ENCODE measurements at regions not wholly inside any gene's neighbourhood (a gene's known extent, or its start where the extent isn't known, plus 50 kb on each side); places are given as distances from the start of the nearest gene placed in this dataset.
"Not testable (repeated sequence)": the region's sequence is repeated elsewhere in the genome, so short reads cannot be mapped to it uniquely, and the experiment has no call there.

DNA sequence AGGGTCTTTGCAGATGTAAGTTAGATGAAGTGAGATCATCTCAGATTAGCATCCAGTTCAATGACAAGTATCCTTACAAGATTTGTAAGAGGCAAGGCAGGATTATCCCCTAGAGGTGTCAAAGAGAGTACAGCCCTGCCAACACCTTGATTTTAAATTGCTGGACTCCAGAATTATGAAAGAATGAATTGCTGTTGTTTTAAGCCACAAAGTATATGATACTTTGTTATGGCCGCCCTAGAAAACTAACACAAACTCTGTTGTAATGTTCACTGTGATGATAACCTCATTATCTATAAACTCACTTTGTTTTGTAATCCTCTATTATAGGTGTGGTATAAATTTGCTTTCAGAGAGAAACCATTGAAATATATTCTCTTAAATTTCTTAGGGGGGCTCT lies 249.0 kb upstream of the SPOPL start:
- Histone ChIP-seq H3K4me3 (no peak overlapping the region), H3K9me3 (replicated peaks) (no peaks in the 10 kb centered on the region), H3K27me3 (replicated peaks) (no peaks in the 10 kb centered on the region), H3K36me3 (no peaks in the 10 kb centered on the region), H3K27ac (no peak overlapping the region), H3K4me1 (replicated peaks) (peaks cover 3% of the 10 kb centered on the region)
- no peak for DNase-seq (ENCODE audit: low read depth in 1 of 2, low spot score in 2 of 2)

DNA sequence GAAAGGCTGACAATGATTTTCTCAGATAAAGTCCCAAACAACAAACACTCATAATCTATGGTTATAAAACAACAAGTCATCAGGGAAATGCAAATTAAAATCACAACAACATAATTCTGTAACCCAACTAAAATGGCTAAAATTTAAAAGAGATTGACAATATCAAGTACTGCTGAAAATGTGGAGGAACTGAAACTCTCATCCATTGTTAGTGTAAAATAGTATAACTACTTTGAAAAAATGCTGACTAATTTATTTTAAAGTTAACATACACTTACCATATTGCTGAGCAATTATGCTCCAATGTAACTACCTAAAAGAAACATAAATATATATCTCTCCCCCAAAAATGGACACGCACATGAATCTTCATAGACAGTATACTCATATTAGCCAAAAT lies 245.9 kb upstream of the SPOPL start:
- no peak overlapping the region for H3K4me3 ChIP-seq
- no peaks in the 10 kb centered on the region for H3K36me3 ChIP-seq
- no peaks in the 10 kb centered on the region for H3K9me3 ChIP-seq (replicated peaks)
- no peaks in the 10 kb centered on the region for H3K27me3 ChIP-seq (replicated peaks)
- DNase-seq (ENCODE audit: low read depth in 1 of 2, low spot score in 2 of 2): no peak
- no peak overlapping the region for H3K27ac ChIP-seq
- H3K4me1 ChIP-seq (replicated peaks): no peaks in the 10 kb centered on the region

DNA sequence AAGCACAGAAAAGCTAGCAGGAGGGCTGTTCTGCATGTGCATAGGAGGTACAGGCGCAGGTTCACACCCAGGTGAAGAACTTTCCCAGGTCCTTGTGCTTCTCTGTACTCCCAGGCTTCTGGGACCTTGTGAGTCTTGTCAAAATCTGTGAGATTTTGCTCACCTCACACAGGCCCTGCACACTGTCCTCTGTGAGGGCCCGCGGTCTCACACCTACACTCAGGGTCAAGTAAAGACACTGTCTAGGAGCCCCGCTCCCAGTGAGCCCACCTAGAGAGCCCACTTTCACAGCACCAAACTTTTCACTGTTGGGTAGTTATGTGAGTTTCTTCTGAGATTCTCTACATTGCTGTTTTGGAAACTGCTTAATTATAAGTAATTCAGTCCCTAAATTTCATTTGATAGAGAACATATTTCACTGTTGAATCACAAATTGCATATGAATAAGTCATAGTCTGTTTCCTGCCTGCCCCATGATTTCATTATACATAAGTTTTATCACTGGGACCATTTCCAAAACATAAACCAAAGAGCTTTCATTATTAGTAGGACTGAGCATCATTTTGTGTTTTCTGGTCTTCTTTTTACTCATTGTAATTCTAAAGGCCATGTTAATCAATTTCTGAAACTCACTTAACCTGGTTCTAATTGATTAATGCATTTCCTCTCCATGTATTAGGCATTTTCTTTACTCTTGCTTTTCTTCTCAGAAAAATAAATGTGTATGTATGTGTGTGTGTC lies 234.2 kb upstream of the SPOPL start:
- Histone ChIP-seq H3K4me3 (no peak overlapping the region), H3K27me3 (replicated peaks) (no peaks in the 10 kb centered on the region), H3K9me3 (replicated peaks) (peaks cover 3% of the 10 kb centered on the region; the same call in 1 of the 2 replicates), H3K27ac (peak overlapping the region; percentile 90), H3K4me1 (replicated peaks) (peaks cover 16% of the 10 kb centered on the region), H3K36me3 (no peaks in the 10 kb centered on the region)
- peak in 1 of 2 experiments; percentile 64 for DNase-seq (ENCODE audit: low read depth in 1 of 2, low spot score in 2 of 2)

DNA sequence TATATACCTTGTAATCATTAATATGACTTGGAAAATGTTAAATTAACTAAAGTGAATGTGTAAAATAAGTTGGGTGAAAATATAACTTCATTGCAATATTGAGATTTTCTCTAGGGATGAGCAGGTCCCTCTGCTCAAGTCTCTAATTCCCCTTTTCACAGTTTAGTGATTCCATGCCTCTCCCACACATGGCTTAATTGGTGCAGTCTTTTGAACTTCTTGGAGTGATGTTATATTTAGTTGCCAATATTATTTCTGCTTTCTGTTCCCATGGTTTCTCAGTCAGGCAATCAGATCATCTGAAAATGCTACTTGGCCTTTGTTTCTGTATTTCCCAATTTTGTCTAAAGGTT lies 233.7 kb upstream of the SPOPL start:
- Histone ChIP-seq H3K9me3 (replicated peaks) (no peaks in the 10 kb centered on the region; the same call in 1 of the 2 replicates), H3K27ac (peak overlapping the region; percentile 90), H3K4me3 (no peak overlapping the region), H3K36me3 (no peaks in the 10 kb centered on the region), H3K27me3 (replicated peaks) (no peaks in the 10 kb centered on the region), H3K4me1 (replicated peaks) (peaks cover 16% of the 10 kb centered on the region)
- no peak for DNase-seq (ENCODE audit: low read depth in 1 of 2, low spot score in 2 of 2)

DNA sequence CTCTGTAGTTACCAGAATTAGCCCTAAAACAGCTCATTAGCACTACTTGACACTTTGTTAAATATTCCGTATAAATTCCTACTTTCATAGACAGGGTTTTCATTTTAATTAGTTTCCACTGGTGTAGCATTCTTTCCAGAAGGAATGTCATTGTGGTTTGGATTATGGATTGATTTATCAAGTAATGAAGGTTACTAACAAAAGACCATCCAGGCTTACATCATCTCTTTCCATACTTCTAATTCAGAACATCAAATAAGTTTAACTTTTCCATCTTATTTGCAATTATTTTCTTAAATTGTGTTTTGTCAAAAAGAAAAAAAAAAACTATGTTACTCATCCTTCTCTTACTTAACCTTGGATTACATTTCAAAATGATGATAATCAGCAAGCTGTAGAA lies 231.8 kb upstream of the SPOPL start:
- H3K27ac ChIP-seq: no peak overlapping the region
- 0 out of 2 replicates have a peak, but pooled peaks cover 2% of the 10 kb centered on the region for H3K9me3 ChIP-seq (replicated peaks)
- H3K27me3 ChIP-seq (replicated peaks): no peaks in the 10 kb centered on the region
- no peak overlapping the region for H3K4me3 ChIP-seq
- no peaks in the 10 kb centered on the region for H3K36me3 ChIP-seq
- no peak for DNase-seq (ENCODE audit: low read depth in 1 of 2, low spot score in 2 of 2)
- H3K4me1 ChIP-seq (replicated peaks): peaks cover 26% of the 10 kb centered on the region

DNA sequence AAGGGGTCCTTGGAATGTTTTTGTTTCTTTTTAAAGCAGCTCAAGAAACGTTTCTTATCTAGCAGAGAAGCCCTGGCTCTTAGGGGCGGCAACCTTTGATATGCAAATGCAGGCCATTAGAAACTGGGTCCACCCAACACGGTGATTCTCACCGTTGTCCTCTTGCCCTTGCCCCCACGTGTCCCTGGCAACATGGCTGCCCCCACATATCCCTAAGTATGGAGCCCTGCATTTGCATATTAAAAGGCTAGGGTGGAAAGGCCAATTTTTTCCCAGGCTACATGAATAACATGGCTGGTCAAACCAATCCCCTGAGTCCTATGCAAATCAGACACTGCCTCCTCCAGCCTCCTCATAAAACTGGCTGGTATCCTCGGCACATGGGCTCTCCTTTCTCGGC lies 230.1 kb upstream of the SPOPL start:
- Histone ChIP-seq H3K9me3 (replicated peaks) (0 out of 2 replicates have a peak, but pooled peaks cover 2% of the 10 kb centered on the region), H3K36me3 (no peaks in the 10 kb centered on the region), H3K27me3 (replicated peaks) (no peaks in the 10 kb centered on the region), H3K4me1 (replicated peaks) (peaks cover 43% of the 10 kb centered on the region), H3K4me3 (no peak overlapping the region), H3K27ac (no peak overlapping the region)
- DNase-seq (ENCODE audit: low read depth in 1 of 2, low spot score in 2 of 2): no peak

DNA sequence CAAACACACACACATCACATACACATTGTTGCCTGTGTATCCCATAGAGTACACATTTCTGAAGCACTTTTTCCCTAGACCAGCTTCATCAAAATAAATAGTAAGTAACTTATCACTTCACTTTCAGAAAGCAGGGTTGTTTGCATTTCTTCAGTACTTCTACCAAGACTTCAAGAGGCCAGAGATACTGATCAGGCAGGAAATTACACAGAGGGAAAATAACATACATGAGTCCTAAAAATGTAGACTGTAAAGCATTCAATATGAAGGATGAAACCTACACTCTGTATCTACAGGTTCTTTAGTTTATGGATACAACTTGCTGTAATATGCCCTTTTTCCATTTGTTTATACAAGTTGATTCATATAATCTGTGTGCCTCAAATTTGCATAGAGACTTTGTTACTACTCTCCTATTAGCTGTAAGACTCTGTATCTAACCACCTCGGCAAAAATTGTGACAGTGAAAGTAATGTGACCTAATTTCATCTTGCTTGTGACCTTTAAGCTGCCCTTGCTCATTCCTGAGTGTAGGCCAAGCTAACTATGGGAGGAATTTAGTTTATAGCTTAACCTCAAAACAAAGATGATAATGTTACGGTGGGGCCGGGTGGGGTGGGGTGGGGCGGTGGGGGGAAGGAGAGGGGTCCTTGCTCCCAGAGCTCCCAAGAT lies 228.9 kb upstream of the SPOPL start:
- peaks cover 36% of the 10 kb centered on the region for H3K4me1 ChIP-seq (replicated peaks)
- H3K9me3 ChIP-seq (replicated peaks): 0 out of 2 replicates have a peak, but pooled peaks cover 2% of the 10 kb centered on the region
- no peaks in the 10 kb centered on the region for H3K36me3 ChIP-seq
- H3K27ac ChIP-seq: no peak overlapping the region
- no peaks in the 10 kb centered on the region for H3K27me3 ChIP-seq (replicated peaks)
- no peak overlapping the region for H3K4me3 ChIP-seq
- no peak for DNase-seq (ENCODE audit: low read depth in 1 of 2, low spot score in 2 of 2)

DNA sequence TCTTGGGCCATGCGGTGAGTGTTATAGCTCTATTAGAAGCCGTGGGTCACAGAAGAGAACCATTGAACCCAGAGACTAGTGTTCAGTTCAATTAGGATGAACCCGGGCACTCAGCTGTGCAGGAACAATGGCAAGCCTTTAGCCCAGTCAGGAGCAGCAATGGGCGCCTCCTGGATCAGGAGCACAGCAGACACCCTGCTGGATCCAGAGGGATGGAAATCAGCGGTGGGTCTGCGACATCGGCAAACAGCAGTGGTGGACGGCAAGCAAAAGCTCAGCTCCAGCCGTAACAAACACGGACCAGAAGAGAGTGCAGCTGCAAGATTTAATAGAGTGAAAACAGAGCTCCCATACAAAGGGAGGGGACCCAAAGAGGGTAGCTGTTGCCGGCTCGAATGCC lies 228.3 kb upstream of the SPOPL start:
- not testable (repeated sequence) for H3K9me3 ChIP-seq (replicated peaks); H3K4me3 ChIP-seq; DNase-seq (ENCODE audit: low read depth in 1 of 2, low spot score in 2 of 2); H3K27me3 ChIP-seq (replicated peaks); H3K36me3 ChIP-seq; H3K27ac ChIP-seq
- peaks cover 30% of the 10 kb centered on the region for H3K4me1 ChIP-seq (replicated peaks)

DNA sequence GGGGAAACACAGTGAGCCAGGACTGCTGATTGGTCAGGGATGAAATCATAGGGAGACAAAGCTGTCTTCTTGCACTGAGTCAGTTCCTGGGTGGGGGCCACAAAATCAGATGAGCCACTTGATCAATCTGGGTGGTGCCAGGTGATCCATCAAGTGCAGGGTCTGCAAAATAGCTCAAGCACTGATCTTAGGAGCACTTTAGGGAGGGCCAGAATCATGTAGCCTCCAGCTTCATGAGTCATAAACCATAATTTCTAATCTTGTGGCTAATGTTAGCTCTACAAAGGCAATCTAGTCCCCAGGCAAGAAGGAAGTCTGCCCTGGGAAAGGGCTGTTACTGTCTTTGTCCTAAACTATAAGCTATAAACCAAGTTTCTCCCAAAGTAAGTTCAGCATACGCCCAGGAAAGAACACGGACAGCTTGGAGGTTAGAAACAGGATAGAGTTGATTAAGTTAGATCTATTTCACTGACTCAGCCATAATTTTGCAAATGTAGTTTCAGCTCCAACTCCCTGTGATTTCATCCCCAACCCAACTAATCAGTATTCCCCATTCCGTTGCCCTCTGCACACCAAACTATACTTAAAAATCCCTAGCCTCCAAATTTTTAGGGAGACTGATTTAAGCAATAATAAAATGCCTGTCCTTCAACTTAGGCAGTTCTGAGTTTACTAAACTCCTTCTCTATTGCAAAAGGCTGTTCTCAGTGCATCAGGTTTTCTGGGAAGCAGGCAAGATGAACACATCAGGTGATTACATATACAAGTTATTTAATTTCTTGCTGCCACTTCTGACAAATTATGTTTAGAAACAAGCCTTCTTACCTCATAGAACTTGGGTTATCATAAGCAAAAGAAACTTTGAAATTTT lies 226.9 kb upstream of the SPOPL start:
- DNase-seq (ENCODE audit: low read depth in 1 of 2, low spot score in 2 of 2): peak; percentile 43 to 55
- Histone ChIP-seq H3K27me3 (replicated peaks) (no peaks in the 10 kb centered on the region), H3K36me3 (no peaks in the 10 kb centered on the region), H3K4me1 (replicated peaks) (peaks cover 30% of the 10 kb centered on the region), H3K4me3 (no peak overlapping the region), H3K27ac (peak overlapping the region; percentile 32; the same call in 1 of the 2 replicates), H3K9me3 (replicated peaks) (0 out of 2 replicates have a peak, but pooled peaks cover 2% of the 10 kb centered on the region)

DNA sequence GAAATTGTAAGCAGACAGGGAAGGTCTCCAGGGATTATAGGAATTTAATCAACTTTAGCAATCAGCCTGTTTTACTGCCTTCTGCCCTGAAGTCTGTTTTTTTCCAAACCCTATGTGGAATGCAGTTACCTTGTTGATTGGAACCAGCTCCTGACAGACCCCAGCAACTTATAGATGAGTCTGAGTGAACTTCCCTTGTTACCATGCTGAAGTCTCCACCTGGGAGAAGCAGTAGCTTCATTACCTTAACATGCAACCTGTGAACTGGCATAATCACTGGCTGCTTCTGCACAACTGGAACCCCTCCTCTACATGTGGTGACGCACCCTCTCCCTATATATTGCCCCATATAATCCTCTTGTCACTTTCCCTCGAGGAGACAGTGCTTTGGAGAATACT lies 226.3 kb upstream of the SPOPL start:
- Histone ChIP-seq H3K27ac (no peak overlapping the region), H3K4me3 (no peak overlapping the region), H3K4me1 (replicated peaks) (peaks cover 30% of the 10 kb centered on the region), H3K36me3 (no peaks in the 10 kb centered on the region), H3K9me3 (replicated peaks) (0 out of 2 replicates have a peak, but pooled peaks cover 2% of the 10 kb centered on the region), H3K27me3 (replicated peaks) (no peaks in the 10 kb centered on the region)
- DNase-seq (ENCODE audit: low read depth in 1 of 2, low spot score in 2 of 2): no peak

DNA sequence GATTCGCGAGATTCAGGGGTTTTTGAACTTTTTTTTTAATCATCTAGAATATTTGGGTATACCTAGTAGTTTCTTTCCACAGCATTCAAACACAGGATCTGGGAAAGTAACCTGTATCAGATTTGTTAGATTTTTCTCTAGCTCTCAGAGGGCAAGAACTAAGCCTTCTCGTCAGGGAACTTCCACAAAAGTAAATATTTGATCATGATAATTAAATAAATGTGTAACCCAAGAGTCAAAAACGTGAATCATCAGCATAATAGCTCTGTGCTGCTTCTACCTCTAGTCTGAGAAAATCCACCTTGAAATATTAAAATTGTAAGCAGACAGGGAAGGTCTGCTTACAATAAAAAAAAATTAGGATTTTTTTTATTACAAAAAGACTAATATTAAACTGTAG lies 225.7 kb upstream of the SPOPL start:
- no peaks in the 10 kb centered on the region for H3K27me3 ChIP-seq (replicated peaks)
- DNase-seq (ENCODE audit: low read depth in 1 of 2, low spot score in 2 of 2): peak in 1 of 2 experiments; percentile 41

DNA sequence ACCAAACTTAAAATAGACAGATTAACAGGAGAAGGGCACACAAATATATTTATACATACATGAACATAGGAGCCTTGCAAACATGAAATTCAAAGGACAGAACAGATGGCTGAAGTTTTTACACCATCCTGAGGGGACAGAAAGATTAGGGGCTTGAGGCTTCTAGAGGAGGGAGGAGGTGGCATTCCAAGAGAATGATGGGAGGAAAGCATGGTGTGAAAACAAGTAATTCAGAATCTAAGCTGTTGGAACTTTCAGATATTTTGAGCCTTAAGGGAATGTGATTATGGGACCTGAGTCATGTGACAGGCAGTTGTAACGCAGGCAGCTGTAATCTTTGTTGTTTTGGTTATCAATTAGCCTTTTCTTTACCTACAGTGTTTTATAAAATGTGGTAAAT lies 225.2 kb upstream of the SPOPL start:
- Histone ChIP-seq H3K27ac (peak overlapping the region; percentile 10; the same call in 1 of the 2 replicates), H3K4me3 (no peak overlapping the region), H3K4me1 (replicated peaks) (peaks cover 30% of the 10 kb centered on the region), H3K36me3 (no peaks in the 10 kb centered on the region), H3K9me3 (replicated peaks) (0 out of 2 replicates have a peak, but pooled peaks cover 2% of the 10 kb centered on the region), H3K27me3 (replicated peaks) (no peaks in the 10 kb centered on the region)
- peak in 1 of 2 experiments; percentile 33 for DNase-seq (ENCODE audit: low read depth in 1 of 2, low spot score in 2 of 2)

More for the DNA sequence above, 225.7 kb upstream of the SPOPL start:
- H3K4me3 ChIP-seq: no peak overlapping the region
- 0 out of 2 replicates have a peak, but pooled peaks cover 2% of the 10 kb centered on the region for H3K9me3 ChIP-seq (replicated peaks)
- H3K36me3 ChIP-seq: no peaks in the 10 kb centered on the region
- peak overlapping the region; percentile 10; the same call in 1 of the 2 replicates for H3K27ac ChIP-seq
- peaks cover 30% of the 10 kb centered on the region for H3K4me1 ChIP-seq (replicated peaks)

DNA sequence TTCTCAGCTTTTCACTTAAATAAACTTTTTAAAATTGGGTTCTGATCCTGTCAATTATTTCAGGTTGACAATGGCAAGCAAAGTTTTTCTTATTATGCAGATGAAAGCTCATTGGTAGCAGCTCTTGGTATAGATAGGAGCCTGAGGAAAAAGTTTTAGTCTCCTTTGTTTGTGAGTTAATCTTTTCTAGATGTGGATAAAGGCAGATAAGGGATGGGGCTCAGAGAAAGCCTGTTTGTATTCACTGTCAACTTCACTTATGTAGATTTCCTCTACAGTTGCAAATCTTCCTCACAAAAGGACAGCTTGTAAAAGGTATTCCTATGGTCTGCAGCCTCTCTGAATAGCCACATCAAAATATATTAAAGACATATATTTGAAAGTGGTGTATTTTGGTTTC lies 224.5 kb upstream of the SPOPL start:
- Histone ChIP-seq H3K4me1 (replicated peaks) (peaks cover 30% of the 10 kb centered on the region), H3K27me3 (replicated peaks) (no peaks in the 10 kb centered on the region), H3K36me3 (no peaks in the 10 kb centered on the region), H3K4me3 (no peak overlapping the region), H3K9me3 (replicated peaks) (0 out of 2 replicates have a peak, but pooled peaks cover 2% of the 10 kb centered on the region), H3K27ac (no peak overlapping the region)
- DNase-seq (ENCODE audit: low read depth in 1 of 2, low spot score in 2 of 2): no peak
